DOHH2 (cell line): ENCODE measurements at regions not wholly inside any gene's neighbourhood (a gene's known extent, or its start where the extent isn't known, plus 50 kb on each side); places are given as distances from the start of the nearest gene placed in this dataset.

Experiments
- CTCF ChIP-seq: fragments of 200-600 bp; sonication (generic); IDR thresholded peaks from one replicate; pipeline ENCODE4 v1.5.1; 2014; ENCODE audit warnings: antibody characterized with exemption, mild to moderate bottlenecking, low read depth, low read length; ENCODE audit not compliant: poor library complexity, severe bottlenecking
- EZH2phosphoT487 ChIP-seq: fragments of 200-600 bp; sonication (generic); IDR thresholded peaks from 2 replicates; pipeline ENCODE4 v1.6.1; 2017; ENCODE audit warnings: borderline replicate concordance, mild to moderate bottlenecking, antibody characterized with exemption, low read length, moderate library complexity, mixed read lengths

- no peak for TF ChIP-seq CTCF
- TF ChIP-seq EZH2phosphoT487: no peak
Observed at GRCh38 chr5:166285361-166285760, 2006.1 kb upstream of the WWC1 start.
